ENCODE measurements at regions not wholly inside any gene's neighbourhood (a gene's known extent, or its start where the extent isn't known, plus 50 kb on each side); places are given as distances from the start of the nearest gene placed in this dataset.

DNA sequence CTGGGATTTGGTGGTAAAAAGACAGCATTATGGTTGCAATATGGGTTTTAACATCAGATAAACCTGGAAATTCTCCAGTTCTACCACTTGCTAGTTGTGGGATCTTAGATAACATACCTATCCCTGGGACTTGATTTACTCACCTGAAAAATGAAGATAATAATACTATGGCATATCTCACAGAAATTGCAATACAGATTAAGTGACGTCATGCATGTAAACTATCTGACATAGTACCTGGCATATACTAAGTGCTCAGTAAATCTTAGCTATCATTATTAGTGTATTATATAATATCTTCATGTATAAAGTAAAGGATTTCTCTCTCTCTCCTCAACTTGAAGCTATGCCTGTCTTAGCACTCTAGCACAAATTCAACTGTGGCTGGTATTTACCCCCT, 192.5 kb downstream of the PCDH19 start:
- TF ChIP-seq, protein P1, sequence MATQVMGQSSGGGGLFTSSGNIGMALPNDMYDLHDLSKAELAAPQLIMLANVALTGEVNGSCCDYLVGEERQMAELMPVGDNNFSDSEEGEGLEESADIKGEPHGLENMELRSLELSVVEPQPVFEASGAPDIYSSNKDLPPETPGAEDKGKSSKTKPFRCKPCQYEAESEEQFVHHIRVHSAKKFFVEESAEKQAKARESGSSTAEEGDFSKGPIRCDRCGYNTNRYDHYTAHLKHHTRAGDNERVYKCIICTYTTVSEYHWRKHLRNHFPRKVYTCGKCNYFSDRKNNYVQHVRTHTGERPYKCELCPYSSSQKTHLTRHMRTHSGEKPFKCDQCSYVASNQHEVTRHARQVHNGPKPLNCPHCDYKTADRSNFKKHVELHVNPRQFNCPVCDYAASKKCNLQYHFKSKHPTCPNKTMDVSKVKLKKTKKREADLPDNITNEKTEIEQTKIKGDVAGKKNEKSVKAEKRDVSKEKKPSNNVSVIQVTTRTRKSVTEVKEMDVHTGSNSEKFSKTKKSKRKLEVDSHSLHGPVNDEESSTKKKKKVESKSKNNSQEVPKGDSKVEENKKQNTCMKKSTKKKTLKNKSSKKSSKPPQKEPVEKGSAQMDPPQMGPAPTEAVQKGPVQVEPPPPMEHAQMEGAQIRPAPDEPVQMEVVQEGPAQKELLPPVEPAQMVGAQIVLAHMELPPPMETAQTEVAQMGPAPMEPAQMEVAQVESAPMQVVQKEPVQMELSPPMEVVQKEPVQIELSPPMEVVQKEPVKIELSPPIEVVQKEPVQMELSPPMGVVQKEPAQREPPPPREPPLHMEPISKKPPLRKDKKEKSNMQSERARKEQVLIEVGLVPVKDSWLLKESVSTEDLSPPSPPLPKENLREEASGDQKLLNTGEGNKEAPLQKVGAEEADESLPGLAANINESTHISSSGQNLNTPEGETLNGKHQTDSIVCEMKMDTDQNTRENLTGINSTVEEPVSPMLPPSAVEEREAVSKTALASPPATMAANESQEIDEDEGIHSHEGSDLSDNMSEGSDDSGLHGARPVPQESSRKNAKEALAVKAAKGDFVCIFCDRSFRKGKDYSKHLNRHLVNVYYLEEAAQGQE (IDR thresholded peaks at IDR 0.05; ENCODE audit: unreplicated experiment), result no peak
- TF ChIP-seq POLR2AphosphoS5 (IDR thresholded peaks at IDR 0.05; ENCODE audit: low read depth), result no peak
- TF ChIP-seq, protein P2, sequence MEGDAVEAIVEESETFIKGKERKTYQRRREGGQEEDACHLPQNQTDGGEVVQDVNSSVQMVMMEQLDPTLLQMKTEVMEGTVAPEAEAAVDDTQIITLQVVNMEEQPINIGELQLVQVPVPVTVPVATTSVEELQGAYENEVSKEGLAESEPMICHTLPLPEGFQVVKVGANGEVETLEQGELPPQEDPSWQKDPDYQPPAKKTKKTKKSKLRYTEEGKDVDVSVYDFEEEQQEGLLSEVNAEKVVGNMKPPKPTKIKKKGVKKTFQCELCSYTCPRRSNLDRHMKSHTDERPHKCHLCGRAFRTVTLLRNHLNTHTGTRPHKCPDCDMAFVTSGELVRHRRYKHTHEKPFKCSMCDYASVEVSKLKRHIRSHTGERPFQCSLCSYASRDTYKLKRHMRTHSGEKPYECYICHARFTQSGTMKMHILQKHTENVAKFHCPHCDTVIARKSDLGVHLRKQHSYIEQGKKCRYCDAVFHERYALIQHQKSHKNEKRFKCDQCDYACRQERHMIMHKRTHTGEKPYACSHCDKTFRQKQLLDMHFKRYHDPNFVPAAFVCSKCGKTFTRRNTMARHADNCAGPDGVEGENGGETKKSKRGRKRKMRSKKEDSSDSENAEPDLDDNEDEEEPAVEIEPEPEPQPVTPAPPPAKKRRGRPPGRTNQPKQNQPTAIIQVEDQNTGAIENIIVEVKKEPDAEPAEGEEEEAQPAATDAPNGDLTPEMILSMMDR (conservative IDR thresholded peaks at IDR 0.05; ENCODE audit: low read depth in 2 of 2), result no peak
- TF ChIP-seq EZH2 (IDR thresholded peaks at IDR 0.05; ENCODE audit: low read depth, unreplicated experiment), result no peak
- TF ChIP-seq, protein P3, sequence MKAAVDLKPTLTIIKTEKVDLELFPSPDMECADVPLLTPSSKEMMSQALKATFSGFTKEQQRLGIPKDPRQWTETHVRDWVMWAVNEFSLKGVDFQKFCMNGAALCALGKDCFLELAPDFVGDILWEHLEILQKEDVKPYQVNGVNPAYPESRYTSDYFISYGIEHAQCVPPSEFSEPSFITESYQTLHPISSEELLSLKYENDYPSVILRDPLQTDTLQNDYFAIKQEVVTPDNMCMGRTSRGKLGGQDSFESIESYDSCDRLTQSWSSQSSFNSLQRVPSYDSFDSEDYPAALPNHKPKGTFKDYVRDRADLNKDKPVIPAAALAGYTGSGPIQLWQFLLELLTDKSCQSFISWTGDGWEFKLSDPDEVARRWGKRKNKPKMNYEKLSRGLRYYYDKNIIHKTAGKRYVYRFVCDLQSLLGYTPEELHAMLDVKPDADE (IDR thresholded peaks at IDR 0.05), result no peak
